HepG2 (cell line): ENCODE measurements at regions not wholly inside any gene's neighbourhood (a gene's known extent, or its start where the extent isn't known, plus 50 kb on each side); places are given as distances from the start of the nearest gene placed in this dataset.
A peak's percentile ranks its signal among the peaks of the same experiment; 100 is the strongest.
"Not testable (repeated sequence)": the region's sequence is repeated elsewhere in the genome, so short reads cannot be mapped to it uniquely, and the experiment has no call there.

ENCODE experiments used
- ATAC-seq: fragments of 200-7000 bp; cut with Tn5 transposase; 3 replicates; pipeline ENCODE4 v1.9.1; 2020; ENCODE audit warnings: mild to moderate bottlenecking, moderate library complexity
- BruUV-seq: library from RNA; stranded (reverse); fragments of 400-500 nt; replicated peaks from 2 replicates; lab custom pipeline; 2021; lab: Mats Ljungman, UMichigan
- CTCF ChIA-PET: fragments of 300-600 bp; formaldehyde crosslinking; extraction: SDS; loops from one replicate; lab custom pipeline; 2021; ENCODE audit warnings: low total read pairs, inconsistent platforms, low intra/inter-chr PET ratio; lab: Yijun Ruan, JAX
- POLR2A ChIA-PET: fragments of 350-600 bp; sonication (Branson Sonifier 250); formaldehyde crosslinking; loops from one replicate; lab custom pipeline; 2020; ENCODE audit warnings: antibody characterized with exemption, inconsistent platforms; lab: Yijun Ruan, JAX
- DNase-seq: peaks from one replicate; pipeline ENCODE4 v3.0.0-alpha.2; 2015; ENCODE audit warnings: low spot score
- FAIRE-seq: peaks from 3 replicates; lab custom pipeline; 2011; peaks lifted over from hg19 to GRCh38; lab: Jason Lieb, UNC
- H2AFZ ChIP-seq: one replicate; pipeline ENCODE4 v1.6.1; 2011; ENCODE audit warnings: low read length, inconsistent platforms
- H3K27ac ChIP-seq: fragments of 300-600 bp; 3 replicates; pipeline ENCODE4 v1.8.0; 2011; ENCODE audit warnings: mixed run types, mild to moderate bottlenecking, mixed read lengths, low read length, inconsistent platforms; ENCODE audit not compliant: insufficient read depth; ENCODE audit errors: extremely low read length
- H3K27me3 ChIP-seq, 2 experiments: fragments of 200-600 bp in 1 of 2; 2 replicates in 1 of 2; 3 replicates in 1 of 2; pipeline versions ENCODE4 v1.6.0 to v1.8.0; 2011; ENCODE audit warnings: low read length in 2 of 2, mild to moderate bottlenecking in 2 of 2, moderate library complexity in 2 of 2, inconsistent platforms in 1 of 2; ENCODE audit not compliant: insufficient read depth in 2 of 2, control insufficient read depth in 1 of 2
- H3K36me3 ChIP-seq, 2 experiments: fragments of 200-600 bp in 1 of 2; replicated peaks in 1 of 2; 2 replicates in 1 of 2; 3 replicates in 1 of 2; pipeline versions ENCODE4 v1.5.1 to v1.8.0; 2011; ENCODE audit warnings: low read length in 2 of 2, inconsistent platforms in 1 of 2; ENCODE audit not compliant: insufficient read depth in 2 of 2, control insufficient read depth in 1 of 2
- H3K4me1 ChIP-seq: 2 replicates; pipeline ENCODE4 v1.5.1; 2012; ENCODE audit warnings: low read length, inconsistent platforms; ENCODE audit not compliant: insufficient read depth
- H3K4me2 ChIP-seq: 2 replicates; pipeline ENCODE4 v1.6.0; 2011; ENCODE audit warnings: low read depth, low read length, inconsistent platforms
- H3K4me3 ChIP-seq, 3 experiments: fragments of 200-600 bp in 1 of 3; sonication (generic), shearing (Covaris generic) in 1 of 3; replicated peaks in 1 of 3; 2 replicates each; pipeline ENCODE4 v1.5.1; 2011 to 2016; ENCODE audit warnings: low read length in 3 of 3, inconsistent platforms in 2 of 3, low read depth in 2 of 3, mild to moderate bottlenecking in 2 of 3, control low read depth in 1 of 3, mixed read lengths in 1 of 3; ENCODE audit not compliant: insufficient read depth in 1 of 3
- H3K79me2 ChIP-seq: one replicate; pipeline ENCODE4 v1.6.1; 2011; ENCODE audit warnings: low read length, inconsistent platforms; ENCODE audit not compliant: insufficient read depth
- H3K9ac ChIP-seq: 2 replicates; pipeline ENCODE4 v1.6.0; 2011; ENCODE audit warnings: mild to moderate bottlenecking, low read depth, low read length, inconsistent platforms; ENCODE audit not compliant: insufficient read depth
- H3K9me3 ChIP-seq: 2 replicates; pipeline ENCODE4 v1.5.1; 2012; ENCODE audit warnings: mild to moderate bottlenecking, low read length
- H4K20me1 ChIP-seq: 2 replicates; pipeline ENCODE4 v1.6.0; 2011; ENCODE audit warnings: inconsistent platforms, mild to moderate bottlenecking, low read length, moderate library complexity; ENCODE audit not compliant: insufficient read depth
- ZFP1 ChIP-seq: IDR thresholded peaks from 2 replicates; pipeline ENCODE4 v1.6.1; 2016
- WGBS: methylation state at CpG from one replicate; pipeline ENCODE4 v1.1.6; 2017; ENCODE audit warnings: low lambda C conversion rate; 5-methylcytosine and 5-hydroxymethylcytosine counted together
- in situ Hi-C: cut with HindIII; loops from 2 replicates; pipeline ENCODE4 v1.10.0; 2017; ENCODE audit warnings: low pct_unique_long_range_greater_than_20kb; ENCODE audit not compliant: extremely low pct_ligation_motif_present
- intact Hi-C: fragments of 100-400 bp; cut with micrococcal nuclease; formaldehyde crosslinking; loops from one replicate; pipeline ENCODE4 v1.10.0; 2022; ENCODE audit not compliant: unreplicated experiment
- TF ChIP-seq, protein P1 (sequence below): sonication (generic); formaldehyde crosslinking; IDR thresholded peaks from 2 replicates; pipeline ENCODE4 v1.5.1; 2020; ENCODE audit warnings: missing genetic modification reagents, mild to moderate bottlenecking, borderline replicate concordance

DNA sequence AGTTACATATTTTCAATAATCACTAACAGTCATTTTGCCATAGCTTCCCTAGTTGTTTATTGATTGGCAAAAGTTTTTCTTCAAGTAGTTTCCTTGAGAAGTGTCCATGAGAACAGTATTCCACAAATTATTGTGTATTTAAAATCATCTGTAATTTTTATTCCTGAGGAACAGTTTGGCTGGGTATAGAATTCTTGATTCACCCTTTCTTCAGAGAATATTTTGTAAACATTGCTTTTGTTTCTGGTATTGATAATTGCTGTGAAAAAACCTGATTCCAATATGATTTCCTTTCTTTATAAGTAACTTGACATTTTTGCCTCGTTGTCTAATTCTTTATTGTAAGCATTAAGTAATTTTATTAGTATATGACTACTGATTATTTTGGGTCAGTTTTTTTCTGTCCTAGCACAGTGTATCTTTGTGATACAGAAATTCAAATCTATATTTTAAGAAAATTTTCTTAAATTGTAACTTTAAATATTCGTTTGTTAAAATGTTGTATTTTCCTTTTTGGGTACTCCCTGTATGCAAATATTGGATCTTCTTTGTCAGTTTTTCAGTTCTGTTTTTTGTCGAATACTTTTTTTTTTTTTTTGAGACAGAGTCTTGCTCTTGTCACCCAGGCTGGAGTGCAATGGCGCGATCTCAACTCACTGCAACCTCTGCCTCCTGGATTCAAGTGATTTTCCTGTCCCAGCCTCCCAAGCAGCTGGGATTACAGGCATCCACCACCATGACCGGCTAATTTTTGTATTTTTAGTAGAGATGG is 162.0 kb upstream of the ATP2B1 start:
- BruUV-seq, result no TSS peak
- ATAC-seq (no peak), FAIRE-seq (no peak)

DNA sequence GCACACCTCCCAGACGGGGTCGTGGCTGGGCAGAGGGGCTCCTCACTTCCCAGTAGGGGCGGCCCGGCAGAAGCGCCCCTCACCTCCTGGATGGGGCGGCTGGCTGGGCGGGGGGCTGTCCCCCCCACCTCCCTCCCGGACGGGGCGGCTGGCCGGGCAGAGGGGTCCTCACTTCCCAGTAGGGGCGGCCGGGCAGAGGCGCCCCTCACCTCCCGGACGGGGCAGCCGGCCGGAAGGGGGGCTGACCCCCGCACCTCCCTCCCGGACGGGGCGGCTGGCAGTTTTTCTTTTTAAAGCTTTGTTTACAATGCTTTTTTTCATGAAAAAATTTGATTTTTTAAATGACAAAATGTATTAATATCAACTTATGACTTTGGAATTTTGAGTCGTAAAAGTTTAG is 159.0 kb upstream of the ATP2B1 start:
- H2AFZ ChIP-seq, DNase-seq, intact Hi-C loops, CTCF ChIA-PET, H3K27me3 ChIP-seq, H4K20me1 ChIP-seq, FAIRE-seq, H3K9ac ChIP-seq, H3K27ac ChIP-seq, in situ Hi-C loops, H3K79me2 ChIP-seq, H3K4me3 ChIP-seq, H3K4me1 ChIP-seq, H3K36me3 ChIP-seq, BruUV-seq, H3K4me2 ChIP-seq, POLR2A ChIA-PET, ATAC-seq: not testable (repeated sequence)
- peaks cover 13% of the 10 kb centered on the region for H3K9me3 ChIP-seq
- 82% methylated on average over 19 of the region's 23 CpGs for WGBS

More for the DNA sequence above, 162.0 kb upstream of the ATP2B1 start:
- Histone ChIP-seq H2AFZ (no peak overlapping the region), H3K4me3 (no peak overlapping the region), H4K20me1 (no peaks in the 10 kb centered on the region), H3K9me3 (peaks cover 13% of the 10 kb centered on the region), H3K27ac (no peak overlapping the region), H3K36me3 (no peaks in the 10 kb centered on the region), H3K27me3 (no peaks in the 10 kb centered on the region), H3K4me2 (no peak overlapping the region), H3K4me1 (no peaks in the 10 kb centered on the region), H3K9ac (no peak overlapping the region), H3K79me2 (no peaks in the 10 kb centered on the region)
- in situ Hi-C loops (no loop called here), intact Hi-C loops (no loop called here)
- no peak for DNase-seq
- POLR2A ChIA-PET, result no interaction called here
- 36% methylated on average over 6 of the region's 6 CpGs for WGBS
- CTCF ChIA-PET, result no interaction called here
- peak; percentile 64; the same call in 1 of the 2 replicates for TF ChIP-seq ZFP1 (CRISPR knock-in tag)
- TF ChIP-seq, protein P1, sequence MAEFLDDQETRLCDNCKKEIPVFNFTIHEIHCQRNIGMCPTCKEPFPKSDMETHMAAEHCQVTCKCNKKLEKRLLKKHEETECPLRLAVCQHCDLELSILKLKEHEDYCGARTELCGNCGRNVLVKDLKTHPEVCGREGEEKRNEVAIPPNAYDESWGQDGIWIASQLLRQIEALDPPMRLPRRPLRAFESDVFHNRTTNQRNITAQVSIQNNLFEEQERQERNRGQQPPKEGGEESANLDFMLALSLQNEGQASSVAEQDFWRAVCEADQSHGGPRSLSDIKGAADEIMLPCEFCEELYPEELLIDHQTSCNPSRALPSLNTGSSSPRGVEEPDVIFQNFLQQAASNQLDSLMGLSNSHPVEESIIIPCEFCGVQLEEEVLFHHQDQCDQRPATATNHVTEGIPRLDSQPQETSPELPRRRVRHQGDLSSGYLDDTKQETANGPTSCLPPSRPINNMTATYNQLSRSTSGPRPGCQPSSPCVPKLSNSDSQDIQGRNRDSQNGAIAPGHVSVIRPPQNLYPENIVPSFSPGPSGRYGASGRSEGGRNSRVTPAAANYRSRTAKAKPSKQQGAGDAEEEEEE (CRISPR knock-in tag), result no peak
